ENCODE measurements at regions not wholly inside any gene's neighbourhood (a gene's known extent, or its start where the extent isn't known, plus 50 kb on each side); places are given as distances from the start of the nearest gene placed in this dataset.

GRCh38 chr13:75042807-75043206 lies 439.2 kb downstream of the TBC1D4 start:
- TF ChIP-seq CTCF (optimal IDR thresholded peaks at IDR 0.05 in 1 of 3, IDR thresholded peaks at IDR 0.05 in 1 of 3, conservative IDR thresholded peaks at IDR 0.05 in 1 of 3; ENCODE audit: extremely low read depth in 1 of 3, insufficient read depth in 2 of 3, low read length in 3 of 3) = no peak
- TF ChIP-seq EZH2 (IDR thresholded peaks at IDR 0.05; ENCODE audit: low read length) = no peak
